Trophoblast cell (in vitro differentiated cells and primary cell): ENCODE measurements at regions not wholly inside any gene's neighbourhood (a gene's known extent, or its start where the extent isn't known, plus 50 kb on each side); places are given as distances from the start of the nearest gene placed in this dataset.

Source experiments
- DNase-seq, 2 donors: peaks; one replicate each; pipeline ENCODE4 v3.0.0-alpha.2; 2016
- H2AFZ ChIP-seq: 2 replicates; pipeline ENCODE4 v1.6.1; 2013; ENCODE audit warnings: low read length, moderate library complexity, mild to moderate bottlenecking; ENCODE audit not compliant: insufficient read depth, poor library complexity
- H2AK5ac ChIP-seq: 2 replicates; pipeline ENCODE4 v1.6.1; 2013; ENCODE audit warnings: mild to moderate bottlenecking, low read length
- H2BK120ac ChIP-seq: 2 replicates; pipeline ENCODE4 v1.6.1; 2013; ENCODE audit warnings: low read length, mild to moderate bottlenecking, moderate library complexity; ENCODE audit not compliant: insufficient read depth, poor library complexity
- H2BK12ac ChIP-seq: 2 replicates; pipeline ENCODE4 v1.6.1; 2013; ENCODE audit warnings: mild to moderate bottlenecking, low read length, moderate library complexity
- H2BK5ac ChIP-seq: 2 replicates; pipeline ENCODE4 v1.6.1; 2013; ENCODE audit warnings: low read length, low read depth, moderate library complexity, mild to moderate bottlenecking; ENCODE audit not compliant: poor library complexity
- H3K14ac ChIP-seq: 2 replicates; pipeline ENCODE4 v1.6.1; 2013; ENCODE audit warnings: mild to moderate bottlenecking, low read length
- H3K18ac ChIP-seq: 2 replicates; pipeline ENCODE4 v1.6.1; 2013; ENCODE audit warnings: mild to moderate bottlenecking, low read length
- H3K23ac ChIP-seq: 2 replicates; pipeline ENCODE4 v1.6.1; 2013; ENCODE audit warnings: low read length
- H3K27ac ChIP-seq: 2 replicates; pipeline ENCODE4 v1.5.1; 2013; ENCODE audit warnings: low read depth, mild to moderate bottlenecking, inconsistent platforms, low read length, moderate library complexity
- H3K27me3 ChIP-seq: 2 replicates; pipeline ENCODE4 v1.6.1; 2013; ENCODE audit warnings: inconsistent platforms, mild to moderate bottlenecking, low read length, moderate library complexity; ENCODE audit not compliant: insufficient read depth
- H3K36me3 ChIP-seq, 2 experiments: 1 replicate in 1 of 2; 2 replicates in 1 of 2; pipeline ENCODE4 v1.6.1; 2013; ENCODE audit warnings: low read length in 2 of 2, mild to moderate bottlenecking in 2 of 2, moderate library complexity in 1 of 2; ENCODE audit not compliant: insufficient read depth in 2 of 2, control insufficient read depth in 1 of 2
- H3K4ac ChIP-seq: 2 replicates; pipeline ENCODE4 v1.6.1; 2013; ENCODE audit warnings: low read depth, mild to moderate bottlenecking, low read length, moderate library complexity
- H3K4me1 ChIP-seq, 2 experiments: 1 replicate in 1 of 2; 2 replicates in 1 of 2; pipeline ENCODE4 v1.6.1; 2013; ENCODE audit warnings: low read length in 2 of 2, mild to moderate bottlenecking in 2 of 2, moderate library complexity in 1 of 2; ENCODE audit not compliant: insufficient read depth in 2 of 2, control insufficient read depth in 1 of 2
- H3K4me2 ChIP-seq: 2 replicates; pipeline ENCODE4 v1.6.1; 2013; ENCODE audit warnings: inconsistent platforms, mild to moderate bottlenecking, low read length, moderate library complexity
- H3K4me3 ChIP-seq: 2 replicates; pipeline ENCODE4 v1.5.1; 2013; ENCODE audit warnings: mild to moderate bottlenecking, low read depth, low read length, inconsistent platforms
- H3K79me1 ChIP-seq: one replicate; pipeline ENCODE4 v1.6.1; 2013; ENCODE audit warnings: low read length
- H3K79me2 ChIP-seq: 2 replicates; pipeline ENCODE4 v1.6.1; 2013; ENCODE audit warnings: low read length, mild to moderate bottlenecking; ENCODE audit not compliant: control insufficient read depth, insufficient read depth, poor library complexity
- H3K9ac ChIP-seq: 2 replicates; pipeline ENCODE4 v1.6.1; 2013; ENCODE audit warnings: mild to moderate bottlenecking, low read length
- H3K9me3 ChIP-seq: 2 replicates; pipeline ENCODE4 v1.6.1; 2013; ENCODE audit warnings: low read depth, mild to moderate bottlenecking, control low read depth, inconsistent platforms, low read length; ENCODE audit not compliant: insufficient read depth
- H4K12ac ChIP-seq: 2 replicates; pipeline ENCODE4 v1.6.1; 2013; ENCODE audit warnings: low read depth, mild to moderate bottlenecking, low read length, moderate library complexity
- H4K8ac ChIP-seq: 2 replicates; pipeline ENCODE4 v1.6.1; 2013; ENCODE audit warnings: low read depth, mild to moderate bottlenecking, low read length, moderate library complexity
- H4K91ac ChIP-seq: one replicate; pipeline ENCODE4 v1.6.1; 2013; ENCODE audit warnings: low read depth, mild to moderate bottlenecking, low read length, moderate library complexity
- WGBS: extraction: QIAGEN DNeasy Blood & Tissue Kit; methylation state at CpG from one replicate; pipeline ENCODE4 v1.1.7; 2013; ENCODE audit warnings: missing lambda C conversion rate; ENCODE audit not compliant: insufficient read length, insufficient coverage; ENCODE audit errors: extremely low coverage; 5-methylcytosine and 5-hydroxymethylcytosine counted together

DNA sequence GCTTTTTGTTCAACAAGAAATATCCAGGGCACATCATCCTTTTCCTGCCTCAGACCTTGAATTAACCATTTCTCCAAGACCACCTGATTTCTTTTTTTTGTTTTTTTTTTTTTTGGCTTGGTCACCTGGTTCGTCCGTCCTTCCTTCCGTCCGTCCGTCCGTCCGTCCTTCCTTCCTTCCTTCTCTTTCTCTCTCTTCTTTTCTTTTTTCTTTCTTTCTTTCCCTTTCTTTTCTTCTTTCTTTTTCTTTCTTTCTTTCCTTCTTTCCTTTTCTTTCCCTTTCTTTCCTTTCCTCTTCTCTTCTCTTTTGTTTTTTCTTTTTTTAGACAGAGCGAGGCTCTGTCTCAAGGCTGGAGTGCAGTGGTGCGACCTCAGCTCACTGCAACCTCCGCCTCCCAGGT, 80.7 kb downstream of the TET3 start:
- WGBS = no CpG with 5 or more reads among the region's 10 CpGs
- Histone ChIP-seq H2AK5ac (no peak overlapping the region), H3K79me1 (no peaks in the 10 kb centered on the region), H2BK12ac (no peak overlapping the region), H4K8ac (no peak overlapping the region), H3K18ac (no peak overlapping the region), H3K27me3 (no peaks in the 10 kb centered on the region), H3K9ac (no peak overlapping the region), H3K14ac (no peak overlapping the region), H3K4me3 (no peak overlapping the region), H2BK120ac (no peak overlapping the region), H3K4me2 (no peak overlapping the region), H4K12ac (no peak overlapping the region), H3K4me1 (no peaks in the 10 kb centered on the region), H2AFZ (no peak overlapping the region), H3K79me2 (no peaks in the 10 kb centered on the region), H3K23ac (no peak overlapping the region), H3K27ac (no peak overlapping the region), H4K91ac (no peak overlapping the region), H2BK5ac (no peak overlapping the region), H3K36me3 (no peaks in the 10 kb centered on the region), H3K4ac (no peak overlapping the region), H3K9me3 (no peaks in the 10 kb centered on the region)
- no peak for DNase-seq

DNA sequence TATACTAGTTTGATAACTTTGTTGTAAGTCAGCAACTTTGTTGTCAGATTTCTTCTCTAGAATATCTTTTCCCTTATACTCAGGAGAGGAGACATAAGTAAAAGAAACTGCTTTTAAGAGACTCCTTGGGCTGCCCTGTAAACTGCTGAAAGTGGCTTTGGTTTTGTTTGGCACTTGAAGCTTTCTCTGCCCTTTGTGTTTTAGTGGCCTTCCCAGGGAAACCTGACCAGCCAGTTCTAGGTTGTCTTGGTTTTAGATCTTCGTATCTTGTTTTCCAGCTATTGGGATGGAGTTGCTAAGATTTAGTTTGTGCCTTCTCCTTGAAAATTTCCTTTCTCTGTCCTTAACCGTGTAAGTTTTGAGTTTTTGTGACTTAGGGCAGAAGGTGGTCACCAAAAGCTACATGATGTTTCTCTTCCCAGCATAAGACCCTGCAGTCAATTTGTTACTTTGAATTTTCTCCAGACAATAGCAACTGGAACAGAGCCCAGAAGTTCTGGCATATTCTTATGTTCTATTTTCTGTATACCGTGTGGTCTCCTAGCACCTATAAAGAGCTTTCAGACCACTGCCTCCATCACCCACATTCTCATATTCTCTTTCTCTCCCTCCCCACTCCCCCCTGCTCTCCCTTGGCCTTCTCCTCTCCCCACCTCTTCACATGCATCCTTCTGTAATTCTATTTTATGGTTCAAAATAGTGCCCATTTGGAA, 81.1 kb downstream of the BOLA3 start:
- Histone ChIP-seq H3K36me3 (no peaks in the 10 kb centered on the region), H2BK5ac (no peak overlapping the region), H4K91ac (no peak overlapping the region), H3K4me1 (no peaks in the 10 kb centered on the region), H2AFZ (no peak overlapping the region), H3K79me2 (no peaks in the 10 kb centered on the region), H2BK12ac (no peak overlapping the region), H3K27me3 (no peaks in the 10 kb centered on the region), H4K8ac (no peak overlapping the region), H3K9ac (no peak overlapping the region), H3K18ac (no peak overlapping the region), H3K4me3 (no peak overlapping the region), H3K4ac (no peak overlapping the region), H2AK5ac (no peak overlapping the region), H3K79me1 (no peaks in the 10 kb centered on the region), H3K14ac (no peak overlapping the region), H3K4me2 (no peak overlapping the region), H3K9me3 (no peaks in the 10 kb centered on the region), H3K27ac (no peak overlapping the region), H2BK120ac (no peak overlapping the region), H4K12ac (no peak overlapping the region), H3K23ac (no peak overlapping the region)
- peak in 1 of 2 donors; percentile 35 for DNase-seq
- WGBS = no CpG with 5 or more reads among the region's 3 CpGs

DNA sequence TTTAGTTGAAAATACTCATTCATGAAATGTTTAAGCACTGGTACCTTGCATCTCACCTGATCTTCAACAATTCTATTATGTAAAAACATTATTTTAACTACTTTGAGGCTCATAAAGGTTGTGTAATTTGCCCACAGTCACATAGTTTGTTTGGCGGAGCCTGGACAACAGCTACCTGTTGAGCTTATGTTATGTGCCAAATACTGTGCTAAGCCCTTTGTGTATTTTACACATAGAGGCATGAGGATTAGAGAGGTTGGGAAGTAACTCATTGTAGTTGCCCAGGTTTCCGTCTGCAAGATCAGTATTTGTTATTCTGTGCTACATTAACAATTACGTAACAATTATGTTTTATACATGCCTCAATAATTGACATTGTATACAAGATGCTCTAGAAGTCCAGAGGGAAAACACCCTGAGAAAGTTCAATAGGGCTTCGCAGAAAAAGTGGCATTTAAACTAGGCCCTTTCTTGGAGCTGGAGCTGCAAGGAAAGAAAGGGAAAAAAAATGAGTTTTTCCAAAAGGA, 80.4 kb downstream of the BOLA3 start:
- no peak overlapping the region for H3K18ac ChIP-seq
- no peaks in the 10 kb centered on the region for H3K79me1 ChIP-seq
- no peak overlapping the region for H2AK5ac ChIP-seq
- H3K14ac ChIP-seq = no peak overlapping the region
- H4K12ac ChIP-seq = no peak overlapping the region
- no peak overlapping the region for H3K9ac ChIP-seq
- H2AFZ ChIP-seq = no peak overlapping the region
- H4K8ac ChIP-seq = no peak overlapping the region
- no peak overlapping the region for H3K27ac ChIP-seq
- H3K36me3 ChIP-seq = no peaks in the 10 kb centered on the region
- H3K4me2 ChIP-seq = no peak overlapping the region
- DNase-seq = no peak
- H3K9me3 ChIP-seq = no peaks in the 10 kb centered on the region
- H2BK12ac ChIP-seq = no peak overlapping the region
- H3K4me3 ChIP-seq = no peak overlapping the region
- H3K27me3 ChIP-seq = no peaks in the 10 kb centered on the region
- no CpG with 5 or more reads among the region's 4 CpGs for WGBS
- no peak overlapping the region for H3K4ac ChIP-seq
- H4K91ac ChIP-seq = no peak overlapping the region
- H3K79me2 ChIP-seq = no peaks in the 10 kb centered on the region
- no peaks in the 10 kb centered on the region for H3K4me1 ChIP-seq
- no peak overlapping the region for H2BK5ac ChIP-seq
- no peak overlapping the region for H3K23ac ChIP-seq
- H2BK120ac ChIP-seq = no peak overlapping the region

DNA sequence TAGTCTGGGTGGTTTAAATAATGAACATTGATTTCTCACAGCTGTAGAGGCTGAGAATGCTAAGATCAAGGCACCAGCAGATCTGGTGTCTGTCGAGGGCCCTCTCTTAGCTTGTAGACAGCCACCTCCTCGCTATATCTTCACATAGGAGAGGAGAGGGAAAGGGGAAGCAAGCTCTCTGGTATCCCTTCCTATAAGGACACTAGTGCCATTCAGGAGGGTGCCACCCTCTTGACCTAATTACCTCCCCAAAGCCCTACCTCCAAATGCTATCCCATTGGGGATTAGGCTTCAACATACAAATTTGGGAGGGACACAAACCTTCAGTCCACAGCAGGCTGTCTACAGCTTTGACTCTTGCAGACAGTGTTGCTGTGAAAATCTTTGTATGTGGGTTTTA, 76.7 kb downstream of the BOLA3 start:
- Histone ChIP-seq H3K4me2 (no peak overlapping the region), H3K9ac (no peak overlapping the region), H3K27ac (no peak overlapping the region), H2AFZ (no peak overlapping the region), H4K8ac (no peak overlapping the region), H2AK5ac (no peak overlapping the region), H2BK5ac (no peak overlapping the region), H3K79me1 (no peaks in the 10 kb centered on the region), H3K79me2 (no peaks in the 10 kb centered on the region), H3K27me3 (no peaks in the 10 kb centered on the region), H4K91ac (no peak overlapping the region), H3K23ac (no peak overlapping the region), H3K9me3 (no peaks in the 10 kb centered on the region), H3K4ac (no peak overlapping the region), H3K14ac (no peak overlapping the region), H3K36me3 (no peaks in the 10 kb centered on the region), H3K4me1 (no peaks in the 10 kb centered on the region), H2BK120ac (no peak overlapping the region), H2BK12ac (no peak overlapping the region), H3K18ac (no peak overlapping the region), H4K12ac (no peak overlapping the region), H3K4me3 (no peak overlapping the region)
- no peak for DNase-seq
- WGBS = no CpG with 5 or more reads among the region's 2 CpGs
